ENCODE measurements at regions not wholly inside any gene's neighbourhood (a gene's known extent, or its start where the extent isn't known, plus 50 kb on each side); places are given as distances from the start of the nearest gene placed in this dataset.

DNA sequence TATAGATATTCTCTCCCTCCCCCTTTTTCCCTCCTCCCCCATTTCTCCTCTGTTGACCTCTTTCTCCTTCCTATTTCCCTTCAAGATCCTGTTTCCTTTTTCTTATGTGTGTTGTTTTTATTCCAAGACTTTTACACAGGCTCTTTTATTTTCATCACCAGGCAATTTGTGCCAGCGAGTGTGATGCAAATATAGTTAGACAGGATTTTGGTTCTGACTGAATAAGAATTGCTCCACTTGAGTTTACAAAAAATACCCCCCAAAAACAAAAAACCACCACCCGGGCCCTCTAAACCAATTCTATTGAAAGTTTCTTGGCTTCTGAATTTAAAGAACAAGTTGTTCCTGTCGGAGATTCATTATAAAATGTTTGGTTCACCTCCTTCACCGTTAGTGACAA lies 50.9 kb upstream of the MAPK4 start:
- H3K9me3 Mint-ChIP-seq, result no peaks in the 10 kb centered on the region
- POLR2A ChIA-PET, result no interaction called here
- no peak for DNase-seq
- no peak overlapping the region for H3K4me3 Mint-ChIP-seq
- no peaks in the 10 kb centered on the region for H3K4me1 Mint-ChIP-seq
- CTCF ChIA-PET, result no interaction called here
- H3K27me3 Mint-ChIP-seq, result peaks cover 8% of the 10 kb centered on the region
- no peak overlapping the region for H3K27ac Mint-ChIP-seq
- no peaks in the 10 kb centered on the region for H3K36me3 Mint-ChIP-seq (ENCODE audit: low read depth)
